ENCODE measurements at regions not wholly inside any gene's neighbourhood (a gene's known extent, or its start where the extent isn't known, plus 50 kb on each side); places are given as distances from the start of the nearest gene placed in this dataset.

DNA sequence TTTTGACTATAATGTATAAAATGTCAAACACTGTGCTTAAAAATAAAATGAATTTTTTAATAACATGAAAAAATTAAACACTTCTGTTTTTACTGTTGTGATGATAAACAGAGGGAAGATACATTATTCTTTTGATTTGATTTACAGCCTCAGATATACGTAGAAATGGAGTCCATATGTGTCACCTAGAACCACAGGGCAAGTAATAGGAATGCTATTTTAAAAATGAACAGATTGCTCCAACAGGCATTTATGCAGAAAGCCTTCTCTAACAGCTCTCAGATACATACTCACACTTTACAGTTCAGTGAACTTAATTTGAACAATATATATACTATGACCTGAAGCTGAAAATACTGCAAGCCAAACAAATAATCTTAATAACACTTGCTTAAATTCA is 1551.0 kb downstream of the GRIK2 start:
- TF ChIP-seq, protein P1, sequence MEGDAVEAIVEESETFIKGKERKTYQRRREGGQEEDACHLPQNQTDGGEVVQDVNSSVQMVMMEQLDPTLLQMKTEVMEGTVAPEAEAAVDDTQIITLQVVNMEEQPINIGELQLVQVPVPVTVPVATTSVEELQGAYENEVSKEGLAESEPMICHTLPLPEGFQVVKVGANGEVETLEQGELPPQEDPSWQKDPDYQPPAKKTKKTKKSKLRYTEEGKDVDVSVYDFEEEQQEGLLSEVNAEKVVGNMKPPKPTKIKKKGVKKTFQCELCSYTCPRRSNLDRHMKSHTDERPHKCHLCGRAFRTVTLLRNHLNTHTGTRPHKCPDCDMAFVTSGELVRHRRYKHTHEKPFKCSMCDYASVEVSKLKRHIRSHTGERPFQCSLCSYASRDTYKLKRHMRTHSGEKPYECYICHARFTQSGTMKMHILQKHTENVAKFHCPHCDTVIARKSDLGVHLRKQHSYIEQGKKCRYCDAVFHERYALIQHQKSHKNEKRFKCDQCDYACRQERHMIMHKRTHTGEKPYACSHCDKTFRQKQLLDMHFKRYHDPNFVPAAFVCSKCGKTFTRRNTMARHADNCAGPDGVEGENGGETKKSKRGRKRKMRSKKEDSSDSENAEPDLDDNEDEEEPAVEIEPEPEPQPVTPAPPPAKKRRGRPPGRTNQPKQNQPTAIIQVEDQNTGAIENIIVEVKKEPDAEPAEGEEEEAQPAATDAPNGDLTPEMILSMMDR (conservative IDR thresholded peaks at IDR 0.05 in 1 of 2, IDR thresholded peaks at IDR 0.05 in 1 of 2; ENCODE audit: extremely low read depth in 1 of 2, insufficient read depth in 1 of 2, low read depth in 1 of 2, low read length in 2 of 2), result no peak
- no peak for TF ChIP-seq EZH2 (IDR thresholded peaks at IDR 0.05; ENCODE audit: borderline replicate concordance, low read length)
